Medulla oblongata (tissue), 1 donor: ENCODE measurements at regions not wholly inside any gene's neighbourhood (a gene's known extent, or its start where the extent isn't known, plus 50 kb on each side); places are given as distances from the start of the nearest gene placed in this dataset.
"Not testable (repeated sequence)": the region's sequence is repeated elsewhere in the genome, so short reads cannot be mapped to it uniquely, and the experiment has no call there.

ENCODE experiments used
- DNase-seq: peaks from one replicate; pipeline ENCODE4 v3.0.0-alpha.2; 2015; ENCODE audit errors: extremely low spot score

DNA sequence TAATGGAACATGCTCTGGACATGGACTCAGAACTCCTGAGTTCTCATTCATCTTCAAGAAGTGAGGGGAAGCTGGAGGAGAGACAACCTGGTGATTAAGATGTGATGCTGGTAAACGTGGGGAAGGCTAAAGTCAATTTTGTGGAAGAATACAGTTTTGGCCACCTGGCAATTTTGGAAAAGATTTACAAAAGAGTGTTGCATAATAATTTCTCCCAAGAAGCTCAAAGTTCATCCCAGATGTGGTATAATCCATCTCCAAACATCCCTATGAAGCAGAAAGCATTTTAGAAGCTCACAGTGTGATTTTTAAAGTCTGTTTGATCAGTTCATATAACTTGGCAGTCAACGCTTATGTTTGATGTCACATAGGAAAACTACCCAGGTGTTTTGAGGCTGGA is 208.7 kb downstream of the LMX1A start:
- DNase-seq: no peak

DNA sequence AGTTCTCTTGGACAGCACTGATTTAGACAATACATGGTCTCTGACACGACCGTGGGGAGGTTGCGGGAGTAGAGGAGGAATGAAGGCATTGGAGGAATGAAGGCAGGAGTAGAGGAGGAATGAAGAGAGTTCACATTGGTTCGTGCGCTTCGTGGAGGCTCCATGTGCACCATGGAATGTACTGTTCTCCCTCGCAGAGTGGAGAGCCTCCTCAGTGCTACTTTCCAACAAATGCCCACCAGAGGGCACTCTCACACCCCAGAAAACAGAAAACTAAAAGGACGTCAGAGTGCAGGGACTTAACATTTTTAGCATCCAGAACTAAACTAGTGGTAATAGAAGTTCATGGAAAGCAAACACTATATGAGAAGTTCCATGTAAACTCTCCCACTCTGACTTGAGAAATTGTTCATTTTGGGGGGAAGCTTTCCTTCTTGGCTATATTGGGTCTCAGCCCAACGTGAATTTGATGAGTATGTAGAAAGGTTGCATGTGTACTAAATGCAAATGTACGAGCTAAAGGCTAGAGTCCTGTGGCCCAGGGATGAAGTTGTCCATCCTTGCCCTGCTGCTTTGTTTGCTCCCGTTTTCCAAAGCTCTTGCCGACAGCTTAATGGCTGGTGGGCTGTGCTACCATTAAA is 211.6 kb downstream of the LMX1A start:
- peak; percentile 77 for DNase-seq

DNA sequence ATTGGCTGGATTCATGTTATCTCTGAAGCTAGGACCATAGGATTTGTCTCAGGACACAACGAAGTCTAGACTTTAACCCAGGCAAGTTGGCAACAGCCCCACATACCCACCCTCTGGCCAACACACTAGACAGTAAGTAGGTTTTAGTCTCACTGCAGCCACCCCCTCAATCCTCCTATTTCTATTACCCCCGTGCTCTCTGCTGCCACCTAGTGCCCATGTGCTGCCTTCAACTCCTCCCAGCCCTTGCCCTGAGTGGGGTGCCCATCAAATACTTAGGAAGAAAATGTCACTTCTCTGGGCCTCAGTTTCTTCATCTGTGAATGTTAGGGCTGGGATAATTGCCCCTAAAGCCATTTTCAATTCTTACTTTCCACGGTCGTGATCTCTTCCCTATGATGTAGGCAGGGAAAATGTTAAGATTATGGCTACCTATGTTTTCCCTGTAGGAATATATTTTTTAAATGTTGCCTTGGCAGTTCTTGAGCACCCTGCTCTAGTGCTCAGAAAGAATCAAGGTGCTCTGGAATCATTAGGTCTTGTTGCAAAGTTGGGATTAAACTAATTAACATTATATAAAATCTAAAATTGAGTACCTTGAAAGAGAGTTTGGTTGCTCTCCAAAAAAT is 213.0 kb downstream of the LMX1A start:
- no peak for DNase-seq

DNA sequence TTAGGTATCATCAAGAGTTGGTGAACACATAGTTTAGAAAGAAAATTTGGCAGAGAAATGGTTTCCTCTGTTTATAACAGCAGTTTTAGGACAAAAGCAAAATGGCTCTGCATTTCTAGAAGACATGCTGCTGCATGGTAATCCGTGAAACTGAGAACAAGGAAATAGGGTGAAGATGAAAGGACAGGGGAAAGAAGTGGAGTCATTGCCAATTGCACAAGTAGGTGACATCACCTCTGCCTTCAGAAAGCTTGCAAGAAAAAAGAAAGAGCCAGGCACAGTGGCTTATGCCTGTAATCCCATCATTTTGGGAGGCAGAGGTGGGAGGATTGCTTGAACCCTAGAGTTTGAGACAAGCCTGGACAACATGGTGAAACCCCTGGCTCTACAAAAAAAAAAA is 217.6 kb downstream of the LMX1A start:
- no peak for DNase-seq

DNA sequence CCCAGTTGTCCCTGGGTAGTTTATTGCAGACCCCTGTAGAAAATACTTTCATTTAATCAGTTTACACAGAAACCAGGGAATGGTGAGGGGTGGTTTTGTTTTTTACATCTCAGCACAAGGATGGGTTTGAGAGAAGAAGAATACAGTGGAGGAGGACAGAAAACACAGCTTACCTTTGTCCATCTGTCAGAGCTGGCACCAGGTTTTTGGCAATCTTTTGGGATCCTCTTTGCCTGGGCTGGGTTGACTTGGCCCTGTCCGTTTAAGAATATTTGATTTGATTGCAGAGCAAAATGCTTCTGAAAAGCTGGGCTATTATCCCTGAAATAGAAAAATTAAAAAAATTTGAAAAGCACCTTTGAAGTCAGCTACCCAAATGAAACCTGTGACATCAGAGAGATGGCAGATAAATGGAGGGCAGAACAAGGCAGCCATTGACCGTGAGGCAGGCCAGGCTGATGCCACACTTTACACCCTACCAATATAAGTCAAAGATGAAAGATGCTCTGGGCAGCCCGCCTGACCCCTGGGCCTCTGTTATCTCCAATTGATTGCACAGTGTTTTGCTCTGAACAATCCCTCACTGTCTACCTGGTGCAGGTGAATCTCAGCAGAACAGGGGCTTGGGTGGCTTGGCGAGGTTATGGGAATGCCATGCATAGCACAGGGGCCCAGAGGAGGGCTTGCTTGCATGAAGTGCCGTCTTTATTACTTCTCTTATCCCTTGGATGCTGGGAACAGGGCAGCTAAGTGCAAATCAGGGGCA is 218.8 kb downstream of the LMX1A start:
- no peak for DNase-seq

DNA sequence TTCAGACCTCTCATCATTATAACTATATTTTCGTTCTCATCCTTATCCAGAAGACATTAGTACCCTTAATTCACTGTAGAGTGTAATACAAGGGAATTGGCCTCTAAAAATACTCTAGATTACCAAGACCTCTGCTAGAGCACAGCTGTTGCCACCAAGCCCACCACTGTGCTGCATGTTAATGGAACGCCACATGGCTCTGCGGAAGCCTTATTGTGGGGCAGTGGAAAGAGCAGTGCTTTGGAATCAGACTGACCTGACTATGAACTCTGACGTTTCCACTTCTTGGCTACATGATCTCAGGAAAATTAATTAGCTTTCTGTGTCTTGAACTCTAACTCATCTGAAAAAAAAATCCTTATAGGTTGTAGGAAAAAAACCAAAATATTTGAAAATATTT is 222.1 kb downstream of the LMX1A start:
- no peak for DNase-seq

DNA sequence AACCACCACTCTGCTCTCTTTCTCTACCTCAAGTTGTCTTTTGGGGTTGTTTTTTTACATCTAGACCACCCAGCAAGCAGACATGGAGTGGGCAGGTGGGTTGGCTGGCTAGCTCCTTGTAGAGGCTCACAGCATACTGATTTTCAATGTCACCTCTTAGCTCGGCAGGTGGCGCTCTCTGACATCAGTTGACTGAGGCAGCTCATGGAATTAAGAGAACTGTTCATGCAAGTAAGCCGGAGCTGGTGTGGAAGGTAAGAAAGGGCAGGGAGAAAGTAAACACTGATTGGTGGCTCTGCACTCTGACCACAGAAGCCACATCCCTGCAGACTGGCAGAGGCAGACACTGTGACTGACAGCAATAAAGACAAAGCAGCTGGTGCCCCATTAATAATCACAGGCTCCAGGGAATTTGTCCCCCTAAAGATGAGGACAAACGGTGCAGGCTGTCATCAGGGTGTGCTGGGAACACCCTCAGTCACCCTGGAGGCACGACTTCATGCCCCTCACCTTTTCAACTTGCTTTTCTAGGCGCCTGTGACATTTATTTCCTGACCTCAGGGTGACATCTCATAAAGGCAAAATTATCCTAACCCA is 226.8 kb downstream of the LMX1A start:
- peak; percentile 79 for DNase-seq

DNA sequence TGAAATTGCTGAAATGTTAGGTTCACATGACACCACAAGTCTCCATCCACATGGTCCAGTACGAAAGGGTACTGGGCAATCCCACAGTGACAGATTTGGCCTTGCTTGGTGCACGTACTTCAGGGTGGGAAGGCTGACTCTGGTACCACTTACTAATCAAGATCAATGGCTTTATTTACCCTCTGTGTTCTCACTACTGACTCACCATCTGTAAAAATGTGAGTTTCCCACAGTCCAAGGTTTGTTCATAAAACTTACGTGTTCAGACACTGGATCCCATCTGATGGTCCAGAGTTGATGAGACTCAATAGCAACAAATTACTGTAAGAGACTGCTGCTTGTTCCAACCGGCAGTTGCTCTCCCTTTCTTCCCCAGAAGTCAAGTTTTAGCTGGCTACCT is 231.7 kb downstream of the LMX1A start:
- no peak for DNase-seq

DNA sequence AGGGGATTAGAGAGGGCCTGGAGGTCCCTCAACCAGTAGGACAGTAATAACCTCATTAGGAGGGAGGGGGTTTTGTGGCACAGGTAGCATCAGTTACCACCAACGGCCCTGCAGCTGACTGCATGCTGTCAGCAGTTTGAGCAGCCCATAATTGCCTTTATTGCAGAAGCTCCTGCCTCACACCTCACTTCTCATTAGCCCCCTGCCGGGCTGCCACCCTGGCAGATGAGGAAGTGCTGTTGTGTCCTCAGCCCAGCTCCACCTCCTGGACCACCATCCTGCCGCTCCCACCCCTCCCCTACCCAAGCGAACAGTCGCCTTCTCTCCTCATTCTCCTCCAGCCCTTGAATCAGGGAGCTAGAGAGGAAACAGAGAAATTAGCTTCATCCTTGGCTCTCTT is 237.4 kb downstream of the LMX1A start:
- DNase-seq: no peak

DNA sequence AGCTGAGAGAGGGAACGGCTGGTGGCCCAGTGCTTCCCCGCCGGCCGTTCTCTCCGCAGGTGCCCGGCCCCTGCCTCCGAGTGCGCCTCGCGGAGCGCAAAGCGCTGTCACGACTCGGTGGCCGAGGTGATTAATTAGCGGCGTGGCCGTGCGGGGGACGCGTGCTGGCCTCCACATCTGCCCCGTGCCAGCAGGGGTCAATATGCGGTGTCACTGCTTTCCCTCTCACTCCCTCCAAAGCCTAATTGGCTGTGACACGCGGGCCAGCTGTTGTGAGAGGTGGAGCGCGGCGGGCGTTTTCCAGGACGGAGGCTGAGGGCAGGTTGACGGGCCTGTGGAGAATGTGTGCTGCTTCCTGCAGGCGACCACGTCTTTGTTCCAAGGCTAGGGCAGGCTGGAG is 239.0 kb downstream of the LMX1A start:
- no peak for DNase-seq

DNA sequence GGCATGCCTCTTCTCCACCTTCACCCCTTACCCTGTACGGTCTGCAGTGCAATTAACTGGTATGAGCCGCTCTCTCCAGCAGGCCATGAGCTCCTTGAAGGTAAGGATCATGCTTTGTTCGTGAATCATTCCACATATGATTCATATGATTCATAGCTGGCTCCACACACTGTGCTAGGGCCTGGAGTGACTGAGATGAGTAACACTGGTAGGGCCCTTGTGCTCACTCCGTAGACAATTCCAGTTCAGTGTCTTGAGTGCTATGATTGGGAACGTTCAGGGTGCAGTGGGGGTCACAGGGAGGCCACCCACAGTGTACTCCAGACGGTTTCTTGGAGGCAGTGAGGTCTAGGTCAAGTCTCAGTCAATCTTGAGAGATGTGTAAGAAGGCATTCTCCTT is 239.8 kb downstream of the LMX1A start:
- DNase-seq: no peak

DNA sequence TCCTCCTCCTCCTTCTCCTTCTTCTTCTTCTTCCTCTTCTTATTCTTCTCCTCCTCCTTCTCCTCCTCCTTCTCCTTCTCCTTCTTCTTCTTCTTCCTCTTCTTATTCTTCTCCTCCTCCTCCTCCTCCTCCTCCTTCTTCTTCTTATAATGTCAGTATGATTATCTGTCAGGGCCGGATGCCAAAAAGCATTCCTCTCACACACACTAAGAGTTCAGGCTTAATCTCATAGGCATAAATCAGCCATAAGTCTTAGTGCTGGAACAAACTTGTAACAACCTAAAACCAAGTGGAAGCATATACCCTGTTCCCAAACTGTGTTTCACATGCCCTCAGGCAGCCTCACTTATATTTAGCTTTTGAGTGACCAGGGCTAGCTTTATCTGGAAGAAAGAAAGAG is 240.3 kb downstream of the LMX1A start:
- no peak for DNase-seq

DNA sequence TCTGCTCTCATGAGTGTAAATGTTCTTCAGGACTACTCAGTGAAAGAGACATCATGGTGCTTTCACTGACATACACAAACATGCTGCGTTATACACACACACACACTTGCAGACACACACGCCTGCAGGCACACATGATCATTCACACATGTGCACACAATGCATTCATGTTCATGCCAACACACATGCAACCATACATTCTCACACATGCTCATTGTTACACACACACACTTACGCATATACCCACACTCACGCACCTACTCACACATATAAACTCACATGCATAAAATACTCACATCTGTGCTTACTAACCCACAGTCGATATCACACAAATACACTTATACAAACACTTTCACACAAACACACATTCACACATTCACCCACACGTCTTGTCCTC is 241.6 kb downstream of the LMX1A start:
- DNase-seq: no peak

DNA sequence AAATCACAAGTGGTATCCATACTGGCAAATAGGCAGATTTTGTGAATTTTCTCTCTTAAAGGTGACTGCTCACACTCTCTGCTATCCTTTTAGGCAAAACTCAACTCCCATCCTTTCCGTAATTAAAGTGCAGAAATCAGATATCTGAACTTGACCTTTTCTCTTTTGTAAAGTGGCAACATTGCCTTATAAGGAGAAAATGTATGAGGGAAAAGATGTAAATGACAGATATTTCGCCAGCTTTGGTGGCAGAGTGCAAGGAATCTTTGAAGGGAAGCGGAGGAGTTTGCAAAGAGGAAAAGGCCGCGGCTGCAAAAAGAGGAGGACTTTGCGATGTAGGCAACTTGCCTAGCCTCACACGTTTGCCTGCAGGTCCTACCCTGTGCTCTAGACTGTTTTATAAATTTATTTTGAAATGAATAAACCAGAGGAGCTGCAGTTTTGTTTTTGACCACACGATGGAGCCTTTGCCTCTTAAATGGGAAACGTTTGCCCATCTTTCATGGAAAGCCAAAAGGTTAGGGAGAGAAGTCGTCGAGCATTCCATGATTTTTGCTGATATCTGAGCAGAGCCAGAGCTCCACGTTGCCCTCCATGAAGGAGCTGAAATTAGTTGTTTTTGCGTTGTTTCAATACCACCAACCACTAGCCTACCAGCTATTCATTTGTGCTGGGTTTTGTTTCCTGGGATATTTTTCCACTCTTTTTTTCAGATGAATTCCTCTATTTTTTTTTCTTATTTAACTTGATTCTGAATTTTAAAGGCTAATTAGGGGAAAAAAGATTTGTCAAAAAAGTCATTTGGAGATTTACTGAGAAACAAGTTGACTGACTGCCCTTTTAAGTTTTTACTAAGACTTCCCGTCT is 242.3 kb downstream of the LMX1A start:
- DNase-seq: peak; percentile 57

DNA sequence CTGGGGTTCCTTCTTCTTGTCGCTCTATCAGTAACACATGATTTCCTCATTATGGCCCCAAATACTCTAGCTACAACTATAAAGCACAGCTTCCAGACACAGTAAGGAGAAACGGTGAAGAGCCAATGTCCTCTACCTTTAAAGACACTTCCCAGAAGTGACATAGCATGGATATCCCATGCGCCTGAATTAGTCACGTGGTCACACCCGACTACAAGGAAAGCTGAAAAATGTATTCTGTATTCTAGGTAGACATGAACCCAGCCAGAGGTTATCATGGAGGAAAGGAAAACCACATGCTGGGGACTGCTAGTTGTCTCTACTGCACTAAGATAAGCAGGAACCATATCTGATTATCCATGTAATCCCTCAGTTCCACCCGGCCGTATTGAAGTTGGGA is 244.3 kb downstream of the LMX1A start:
- DNase-seq: no peak

DNA sequence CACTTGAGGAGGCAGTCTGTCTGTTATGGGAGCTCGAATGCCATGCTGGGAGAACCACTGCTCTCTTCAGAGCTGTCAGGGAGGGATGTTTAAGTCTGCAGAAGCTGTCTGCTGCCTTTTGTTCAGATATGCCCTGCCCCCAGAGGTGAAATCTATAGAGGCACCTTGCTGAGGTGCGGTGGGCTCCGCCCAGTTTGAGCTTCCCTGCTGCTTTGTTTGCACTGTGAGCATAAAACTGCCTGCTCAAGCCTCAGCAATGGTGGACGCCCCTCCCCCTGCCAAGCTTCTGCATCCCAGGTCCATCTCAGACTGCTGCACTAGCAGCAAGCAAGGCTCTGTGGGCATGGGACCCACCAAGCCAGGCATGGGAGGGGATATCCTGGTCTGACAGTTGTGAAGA is 247.5 kb downstream of the LMX1A start:
- no peak for DNase-seq

DNA sequence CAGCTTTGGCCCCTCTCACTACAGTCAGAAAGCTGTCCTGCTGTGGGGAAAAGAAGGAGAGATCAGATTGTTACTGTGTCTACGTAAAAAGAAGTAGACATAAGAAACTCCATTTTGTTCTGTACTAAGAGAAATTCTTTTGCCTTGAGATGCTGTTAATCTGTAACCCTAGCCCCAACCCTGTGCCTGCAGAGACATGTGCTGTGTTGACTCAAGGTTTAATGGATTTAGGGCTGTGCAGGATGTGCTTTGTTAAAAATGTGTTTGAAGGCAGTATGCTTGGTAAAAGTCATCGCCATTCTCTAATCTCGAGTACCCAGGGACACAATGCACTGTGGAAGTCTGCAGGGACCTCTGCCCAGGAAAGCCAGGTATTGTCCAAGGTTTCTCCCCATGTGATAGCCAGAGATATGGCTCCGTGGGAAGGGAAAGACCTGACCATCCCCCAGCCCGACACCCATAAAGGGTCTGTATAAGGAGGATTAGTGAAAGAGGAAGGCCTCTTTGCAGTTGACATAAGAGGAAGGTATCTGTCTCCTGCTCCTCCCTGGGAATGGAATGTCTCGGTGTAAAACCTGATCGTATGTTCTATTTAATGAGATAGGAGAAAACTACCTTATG is 263.9 kb downstream of the LMX1A start:
- not testable (repeated sequence) for DNase-seq

DNA sequence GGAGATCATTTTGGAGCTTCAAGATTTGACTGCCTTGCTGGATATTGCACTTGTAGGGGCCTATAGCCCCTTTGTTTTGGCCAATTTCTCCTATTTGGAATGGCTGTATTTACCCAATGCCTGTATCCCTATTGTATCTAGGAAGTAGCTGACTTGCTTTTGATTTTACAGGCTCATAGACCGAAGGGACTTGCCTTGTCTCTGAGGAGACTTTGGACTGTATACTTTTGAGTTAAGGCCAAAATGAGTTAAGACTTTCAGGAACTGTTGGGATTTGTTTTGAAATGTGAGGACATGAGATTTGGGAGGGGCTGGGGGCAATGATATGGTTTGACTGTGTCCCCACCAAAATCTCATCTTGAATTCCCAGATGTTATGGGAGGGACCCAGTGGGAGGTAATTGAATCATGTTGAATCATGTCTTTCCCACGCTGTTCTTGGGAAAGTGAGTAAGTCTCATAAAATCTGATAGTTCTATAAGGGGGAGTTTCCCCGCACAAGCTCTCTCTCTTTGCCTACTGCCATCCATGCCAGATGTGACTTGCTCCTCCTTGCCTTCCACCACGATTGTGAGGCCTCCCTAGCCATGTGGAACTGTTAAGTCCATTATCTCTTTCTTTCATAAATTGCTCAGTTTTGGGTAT is 276.1 kb downstream of the LMX1A start:
- DNase-seq: no peak

DNA sequence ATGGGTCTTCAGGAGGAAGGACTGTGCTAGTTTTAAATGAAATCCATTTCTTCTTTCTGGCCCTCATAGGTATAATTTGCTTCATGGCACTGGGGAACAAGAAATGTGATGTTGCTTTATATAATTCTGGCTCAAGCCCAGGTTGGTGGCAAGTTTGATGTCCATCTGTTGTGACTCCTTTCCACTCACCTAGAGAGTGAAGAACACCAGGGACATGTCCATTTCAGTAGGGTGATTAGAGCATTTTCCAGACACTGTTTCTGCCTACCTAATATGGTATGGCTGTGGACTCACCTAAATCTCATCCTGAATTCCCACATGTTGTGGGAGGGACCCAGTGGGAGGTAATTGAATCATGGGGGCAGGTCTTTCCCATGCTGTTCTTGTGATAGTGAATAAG is 278.1 kb downstream of the LMX1A start:
- no peak for DNase-seq

DNA sequence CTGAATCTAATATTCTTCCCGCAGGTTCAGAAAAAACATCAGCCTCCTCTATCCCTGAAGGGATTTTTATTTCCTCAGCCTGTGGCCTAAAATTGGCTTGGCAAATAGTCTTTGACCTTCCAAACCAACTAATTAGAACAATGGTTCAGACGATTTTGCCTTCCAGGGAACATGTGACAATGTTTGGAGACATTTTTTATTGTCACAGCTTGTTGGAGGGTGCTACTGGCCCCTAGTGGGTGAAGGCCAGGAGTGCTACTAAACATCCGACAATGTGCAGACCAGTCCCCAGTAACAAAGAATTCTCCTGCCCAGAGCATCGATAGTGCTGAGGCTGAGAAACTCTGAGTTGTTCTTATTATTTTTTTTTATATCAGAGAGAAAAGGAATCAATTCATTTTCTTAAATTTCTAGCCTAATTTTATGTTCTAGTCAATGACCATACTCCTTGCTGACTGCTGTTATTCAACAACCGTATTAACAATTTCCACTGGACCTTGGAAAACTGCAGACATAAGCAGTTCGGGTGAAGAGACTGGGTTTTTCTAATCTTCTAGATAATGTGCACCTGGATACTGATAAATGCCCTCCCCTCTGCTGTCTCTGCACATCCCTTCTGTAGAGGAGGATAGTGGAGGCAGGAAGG is 280.7 kb downstream of the LMX1A start:
- peak; percentile 20 for DNase-seq
